ENCODE measurements at regions not wholly inside any gene's neighbourhood (a gene's known extent, or its start where the extent isn't known, plus 50 kb on each side); places are given as distances from the start of the nearest gene placed in this dataset.

DNA sequence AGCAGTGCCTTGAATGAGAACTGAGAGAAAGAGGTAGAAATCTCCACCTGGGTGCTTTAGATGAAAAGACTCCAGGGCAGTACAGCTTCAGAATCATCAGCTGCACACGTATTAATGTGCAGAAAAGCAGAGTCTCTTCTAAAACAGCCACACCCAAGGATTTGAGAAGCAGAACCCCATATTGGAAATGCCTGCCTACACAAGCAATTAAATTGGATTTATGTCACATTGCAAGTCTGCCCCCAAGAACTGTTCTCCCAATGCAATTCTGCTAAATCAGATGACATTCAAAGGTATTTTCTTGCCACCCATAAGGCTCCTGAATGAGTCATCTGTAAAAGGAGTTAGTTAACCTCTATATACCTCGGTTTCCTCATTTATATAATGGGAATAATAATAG lies 326.0 kb upstream of the C16orf82 start:
- no peak overlapping the region for H3K4me3 Mint-ChIP-seq
- H3K27me3 Mint-ChIP-seq = peaks cover 12 to 14% of the 10 kb centered on the region in 2 donors
- no peak for DNase-seq
- ATAC-seq (replicated peaks) = no peak
- H3K9me3 Mint-ChIP-seq = peaks cover 0 to 3% of the 10 kb centered on the region in 2 donors
- no peaks in the 10 kb centered on the region for H3K4me1 Mint-ChIP-seq
- H3K27ac Mint-ChIP-seq = no peak overlapping the region
- no peaks in the 10 kb centered on the region for H3K36me3 Mint-ChIP-seq

DNA sequence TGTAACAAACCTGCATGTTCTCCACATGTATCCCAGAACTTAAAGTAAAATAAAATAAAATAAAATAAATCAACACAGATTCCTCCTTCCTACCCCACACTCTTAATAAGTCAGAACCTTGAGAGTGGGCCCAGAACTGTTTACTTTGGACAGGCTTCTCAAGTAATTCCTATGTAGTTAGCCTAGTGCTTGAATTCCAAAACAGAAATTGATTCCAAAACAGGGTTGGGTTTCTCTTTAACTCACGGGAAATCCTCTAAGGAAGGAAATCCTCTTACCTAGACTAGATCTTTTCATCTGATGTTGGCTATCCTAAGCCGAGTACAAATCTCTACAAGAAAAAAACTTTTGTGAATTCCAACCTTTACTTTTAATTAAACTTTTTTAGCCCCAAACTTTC lies 324.7 kb upstream of the C16orf82 start:
- H3K36me3 Mint-ChIP-seq = no peaks in the 10 kb centered on the region
- H3K4me3 Mint-ChIP-seq = no peak overlapping the region
- H3K27ac Mint-ChIP-seq = no peak overlapping the region
- ATAC-seq (replicated peaks) (no peak), DNase-seq (no peak)
- H3K9me3 Mint-ChIP-seq = peaks cover 0 to 3% of the 10 kb centered on the region in 2 donors
- H3K4me1 Mint-ChIP-seq = no peaks in the 10 kb centered on the region
- H3K27me3 Mint-ChIP-seq = peaks cover 11 to 20% of the 10 kb centered on the region in 2 donors

DNA sequence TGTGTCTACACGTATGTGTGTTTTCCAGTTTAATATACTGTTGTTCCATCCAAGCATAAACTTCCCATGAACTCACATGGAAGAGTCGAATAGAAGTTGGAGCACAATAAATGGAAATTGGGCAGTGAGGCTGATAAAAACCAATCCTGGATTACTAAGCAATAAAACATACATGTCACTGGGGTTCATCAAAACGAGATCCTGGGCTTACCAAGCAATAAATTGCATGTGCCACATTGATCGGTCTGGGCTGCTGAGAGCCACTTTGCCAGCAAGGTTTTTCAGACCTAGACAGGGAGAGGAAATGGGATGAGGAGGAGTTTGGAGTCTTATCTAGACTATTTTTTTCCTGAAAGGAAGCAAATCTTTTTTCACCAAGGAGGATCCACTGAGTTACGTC lies 322.3 kb upstream of the C16orf82 start:
- no peaks in the 10 kb centered on the region for H3K4me1 Mint-ChIP-seq
- ATAC-seq (replicated peaks) = no peak
- peaks cover 0 to 3% of the 10 kb centered on the region in 2 donors for H3K9me3 Mint-ChIP-seq
- no peaks in the 10 kb centered on the region for H3K36me3 Mint-ChIP-seq
- no peak overlapping the region for H3K4me3 Mint-ChIP-seq
- no peak for DNase-seq
- H3K27me3 Mint-ChIP-seq = peaks cover 20 to 24% of the 10 kb centered on the region in 2 donors
- H3K27ac Mint-ChIP-seq = no peak overlapping the region

- Mint-ChIP-seq H3K9me3 (peaks cover 0 to 3% of the 10 kb centered on the region in 2 donors), H3K36me3 (no peaks in the 10 kb centered on the region), H3K4me3 (no peak overlapping the region), H3K27me3 (peaks cover 20 to 24% of the 10 kb centered on the region in 2 donors), H3K4me1 (no peaks in the 10 kb centered on the region), H3K27ac (no peak overlapping the region)
- DNase-seq = no peak
- no peak for ATAC-seq (replicated peaks)
These were observed 319.0 kb upstream of the C16orf82 start for GRCh38 chr16:26747760-26748159.

- Mint-ChIP-seq H3K27me3 (peaks cover 16 to 24% of the 10 kb centered on the region in 2 donors), H3K36me3 (no peaks in the 10 kb centered on the region), H3K4me1 (no peaks in the 10 kb centered on the region), H3K9me3 (peaks cover 0 to 3% of the 10 kb centered on the region in 2 donors), H3K27ac (no peak overlapping the region), H3K4me3 (no peak overlapping the region)
- ATAC-seq (replicated peaks) = no peak
- DNase-seq = no peak
These were observed 317.7 kb upstream of the C16orf82 start for GRCh38 chr16:26749072-26749471.

DNA sequence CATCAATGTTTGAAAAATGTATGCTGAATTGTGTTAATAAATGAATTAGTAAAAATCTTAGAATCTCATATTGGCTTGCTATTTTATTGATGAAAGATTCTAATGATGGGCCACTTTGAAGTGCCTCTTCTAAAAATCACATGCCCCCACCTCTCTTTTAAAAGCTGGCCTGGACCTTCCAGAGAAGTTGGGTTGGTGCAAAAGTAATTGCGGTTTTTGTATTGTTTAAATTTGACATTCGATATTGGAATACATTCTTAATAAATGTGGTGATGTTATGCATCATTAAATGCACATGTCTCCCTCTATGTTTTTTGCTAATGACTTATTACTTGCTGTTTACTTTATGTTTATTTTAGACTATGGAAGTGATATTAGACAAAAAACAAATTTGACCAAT lies 314.6 kb upstream of the C16orf82 start:
- peaks cover 8% of the 10 kb centered on the region in 2 donors for H3K9me3 Mint-ChIP-seq

DNA sequence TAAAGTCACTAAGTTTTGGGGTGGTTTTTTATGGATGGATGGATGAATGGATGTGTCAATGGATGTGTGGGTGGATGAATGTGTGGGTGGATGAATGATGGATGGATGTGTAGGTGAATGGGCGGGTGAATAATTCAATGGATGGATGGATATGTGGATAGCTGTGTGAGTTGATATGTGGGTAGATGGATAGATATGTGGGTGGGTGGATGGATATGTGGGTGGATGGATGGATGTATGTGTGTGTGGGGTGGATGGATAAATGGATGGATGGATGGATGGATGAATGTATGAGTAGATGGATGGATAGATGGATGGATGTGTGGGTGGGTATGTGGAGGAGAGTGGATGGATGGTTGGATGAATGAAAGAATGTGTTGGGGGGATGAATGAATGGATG lies 310.1 kb upstream of the C16orf82 start:
- Mint-ChIP-seq H3K9me3 (peaks cover 11 to 12% of the 10 kb centered on the region in 2 donors), H3K4me1 (no peaks in the 10 kb centered on the region), H3K27ac (no peak overlapping the region), H3K36me3 (no peaks in the 10 kb centered on the region), H3K4me3 (no peak overlapping the region), H3K27me3 (peaks cover 10 to 16% of the 10 kb centered on the region in 2 donors)
- ATAC-seq (replicated peaks) = no peak
- DNase-seq = no peak

More for the DNA sequence above, 314.6 kb upstream of the C16orf82 start:
- H3K27me3 Mint-ChIP-seq = peaks cover 16 to 18% of the 10 kb centered on the region in 2 donors
- no peaks in the 10 kb centered on the region for H3K36me3 Mint-ChIP-seq
- H3K4me3 Mint-ChIP-seq = no peak overlapping the region
- ATAC-seq (replicated peaks) (no peak), DNase-seq (no peak)
- no peak overlapping the region for H3K27ac Mint-ChIP-seq
- H3K4me1 Mint-ChIP-seq = no peaks in the 10 kb centered on the region

- no peaks in the 10 kb centered on the region for H3K36me3 Mint-ChIP-seq
- DNase-seq (no peak), ATAC-seq (replicated peaks) (no peak)
- H3K27ac Mint-ChIP-seq = no peak overlapping the region
- H3K27me3 Mint-ChIP-seq = peaks cover 11 to 20% of the 10 kb centered on the region in 2 donors
- no peaks in the 10 kb centered on the region for H3K4me1 Mint-ChIP-seq
- peaks cover 6 to 8% of the 10 kb centered on the region in 2 donors for H3K9me3 Mint-ChIP-seq
- H3K4me3 Mint-ChIP-seq = no peak overlapping the region
These were observed 304.1 kb upstream of the C16orf82 start for GRCh38 chr16:26762594-26762993.

GRCh38 chr16:26765087-26765486 lies 301.6 kb upstream of the C16orf82 start:
- ATAC-seq (replicated peaks) (peak in 1 of 2 donors; percentile 67), DNase-seq (no peak)
- H3K36me3 Mint-ChIP-seq = no peaks in the 10 kb centered on the region
- H3K4me1 Mint-ChIP-seq = no peaks in the 10 kb centered on the region
- no peak overlapping the region for H3K4me3 Mint-ChIP-seq
- peaks cover 6 to 8% of the 10 kb centered on the region in 2 donors for H3K9me3 Mint-ChIP-seq
- H3K27me3 Mint-ChIP-seq = peaks cover 22 to 33% of the 10 kb centered on the region in 2 donors
- no peak overlapping the region for H3K27ac Mint-ChIP-seq

DNA sequence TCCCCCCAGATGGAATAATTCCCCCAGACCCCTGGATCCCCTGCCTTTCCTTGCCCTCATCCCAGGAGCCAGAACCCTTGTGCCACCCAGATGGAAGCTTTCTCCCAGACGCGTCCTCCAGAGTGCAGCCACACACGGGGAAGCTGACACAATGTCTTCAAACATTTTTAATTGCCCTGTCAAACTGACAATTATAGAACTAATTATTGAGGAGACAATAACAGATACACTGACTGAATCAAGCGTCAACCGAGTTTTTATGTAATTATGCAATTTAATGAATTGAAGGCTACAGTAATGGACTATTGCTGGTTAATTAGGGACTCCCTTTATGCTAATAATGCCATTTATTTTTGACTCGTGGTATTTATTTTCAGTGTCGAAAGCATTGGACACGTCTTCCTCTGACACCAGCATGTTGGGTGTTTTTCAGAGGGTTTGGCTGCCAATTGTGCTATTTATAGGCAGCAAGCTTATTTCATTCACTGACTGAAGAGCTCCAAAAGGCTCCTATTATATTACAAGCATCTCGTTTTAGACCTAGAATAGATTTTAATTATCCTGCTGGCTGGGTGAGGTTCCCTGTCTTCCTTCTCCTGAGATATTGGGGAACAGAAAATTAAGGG lies 298.2 kb upstream of the C16orf82 start:
- no peaks in the 10 kb centered on the region for H3K4me1 Mint-ChIP-seq
- ATAC-seq (replicated peaks) = no peak
- H3K36me3 Mint-ChIP-seq = no peaks in the 10 kb centered on the region
- DNase-seq = no peak
- H3K4me3 Mint-ChIP-seq = no peak overlapping the region
- H3K9me3 Mint-ChIP-seq = peaks cover 0 to 5% of the 10 kb centered on the region in 2 donors
- peaks cover 28% of the 10 kb centered on the region in 2 donors for H3K27me3 Mint-ChIP-seq
- no peak overlapping the region for H3K27ac Mint-ChIP-seq

DNA sequence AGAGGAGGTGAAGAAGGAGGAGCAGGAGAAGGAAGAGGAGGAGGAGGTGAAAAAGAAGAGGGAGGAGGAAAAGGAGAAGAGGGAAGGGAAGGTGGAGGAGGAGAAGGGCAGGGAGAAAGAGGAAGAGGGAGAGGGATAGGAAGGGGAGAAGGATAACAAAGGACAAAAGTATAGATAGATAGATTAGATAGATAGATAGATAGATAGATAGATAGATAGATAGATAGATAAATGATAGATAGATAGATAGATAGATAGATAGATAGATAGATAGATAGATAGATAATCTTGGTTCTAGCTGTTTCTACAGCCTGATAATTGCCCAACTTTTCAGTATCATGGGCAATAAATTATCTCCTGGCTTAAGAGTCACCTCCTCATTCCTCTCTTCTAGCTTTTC lies 296.2 kb upstream of the C16orf82 start:
- Mint-ChIP-seq H3K36me3 (no peaks in the 10 kb centered on the region), H3K27ac (no peak overlapping the region), H3K4me1 (no peaks in the 10 kb centered on the region), H3K9me3 (peaks cover 4 to 6% of the 10 kb centered on the region in 2 donors), H3K27me3 (peaks cover 24 to 28% of the 10 kb centered on the region in 2 donors), H3K4me3 (no peak overlapping the region)
- no peak for ATAC-seq (replicated peaks)
- no peak for DNase-seq

DNA sequence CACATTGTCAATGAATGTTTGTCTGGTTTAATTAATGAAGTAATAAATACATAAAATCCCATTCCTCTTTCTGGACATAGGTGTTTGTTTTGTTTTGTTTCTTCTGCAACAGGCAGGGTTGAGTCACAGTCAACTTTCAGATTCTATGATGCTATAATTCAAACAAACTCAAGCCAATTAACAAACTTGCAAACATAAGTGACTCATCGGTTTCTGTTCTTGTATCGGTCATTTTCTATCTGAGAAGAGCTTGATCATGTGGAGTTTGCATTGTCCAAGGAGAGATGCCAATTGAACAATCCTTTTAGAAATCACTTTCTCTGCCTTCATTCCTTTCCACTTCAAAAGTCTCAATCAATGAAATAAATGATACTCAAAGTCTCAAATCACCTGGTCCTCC lies 294.2 kb upstream of the C16orf82 start:
- Mint-ChIP-seq H3K9me3 (peaks cover 4% of the 10 kb centered on the region in 2 donors), H3K4me1 (no peaks in the 10 kb centered on the region), H3K27me3 (peaks cover 31 to 36% of the 10 kb centered on the region in 2 donors), H3K4me3 (no peak overlapping the region), H3K27ac (no peak overlapping the region), H3K36me3 (no peaks in the 10 kb centered on the region)
- DNase-seq (no peak), ATAC-seq (replicated peaks) (no peak)

- ATAC-seq (replicated peaks) (no peak), DNase-seq (no peak)
- Mint-ChIP-seq H3K27me3 (peaks cover 31% of the 10 kb centered on the region in 2 donors), H3K4me1 (no peaks in the 10 kb centered on the region), H3K9me3 (peaks cover 4 to 6% of the 10 kb centered on the region in 2 donors), H3K36me3 (no peaks in the 10 kb centered on the region), H3K4me3 (no peak overlapping the region), H3K27ac (no peak overlapping the region)
These were observed 288.9 kb upstream of the C16orf82 start for GRCh38 chr16:26777821-26778220.

GRCh38 chr16:26787924-26788323 lies 278.8 kb upstream of the C16orf82 start:
- H3K4me3 Mint-ChIP-seq = no peak overlapping the region
- DNase-seq = no peak

GRCh38 chr16:26791169-26791568 lies 275.6 kb upstream of the C16orf82 start:
- H3K27ac Mint-ChIP-seq = no peak overlapping the region
- peaks cover 14 to 16% of the 10 kb centered on the region in 2 donors for H3K27me3 Mint-ChIP-seq
- peaks cover 0 to 3% of the 10 kb centered on the region in 2 donors for H3K9me3 Mint-ChIP-seq
- ATAC-seq (replicated peaks) (no peak), DNase-seq (no peak)
- no peaks in the 10 kb centered on the region for H3K36me3 Mint-ChIP-seq
- no peak overlapping the region for H3K4me3 Mint-ChIP-seq
- no peaks in the 10 kb centered on the region for H3K4me1 Mint-ChIP-seq

More at GRCh38 chr16:26787924-26788323, 278.8 kb upstream of the C16orf82 start:
- Mint-ChIP-seq H3K27ac (no peak overlapping the region), H3K4me1 (no peaks in the 10 kb centered on the region), H3K36me3 (no peaks in the 10 kb centered on the region), H3K9me3 (peaks cover under 1 to 3% of the 10 kb centered on the region in 2 donors), H3K27me3 (peaks cover 0 to 8% of the 10 kb centered on the region in 2 donors)
- ATAC-seq (replicated peaks) = no peak

All from stimulated activated naive B cell treated with anti-CD40 and anti-IgM and Interleukin-4, amounts not matched to agents 10 μg/mL and 1 μg/mL and 100 μg/mL, for 72 hours (primary cell).